HG02759 (cell line): ENCODE measurements at regions not wholly inside any gene's neighbourhood (a gene's known extent, or its start where the extent isn't known, plus 50 kb on each side); places are given as distances from the start of the nearest gene placed in this dataset.

Experiments used
- ATAC-seq: cut with Tn5 transposase; IDR thresholded peaks from one replicate; pipeline ENCODE4 v1.9.1; 2021; ENCODE audit warnings: mild to moderate bottlenecking, moderate library complexity; ENCODE audit not compliant: unreplicated experiment

DNA sequence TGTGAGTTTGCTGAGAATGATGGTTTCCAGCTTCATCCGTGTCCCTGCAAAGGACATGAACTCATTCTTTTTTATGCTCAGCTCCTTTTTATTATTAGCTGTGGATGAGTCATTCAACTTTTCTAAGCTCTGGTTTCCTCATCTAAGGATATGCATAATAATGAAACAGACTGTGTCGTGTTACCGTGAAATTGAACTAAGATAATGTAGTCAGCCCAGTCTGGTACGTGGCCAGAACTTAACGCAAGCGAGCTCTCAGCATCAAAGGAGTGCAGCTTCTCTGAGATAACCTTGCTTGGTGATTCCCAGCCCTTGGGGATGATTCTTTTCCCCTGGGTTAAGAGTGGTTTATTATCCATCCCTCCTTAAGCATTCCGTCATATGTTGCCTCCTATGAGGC, 454.3 kb upstream of the EEF2KMT start:
- no peak for ATAC-seq

DNA sequence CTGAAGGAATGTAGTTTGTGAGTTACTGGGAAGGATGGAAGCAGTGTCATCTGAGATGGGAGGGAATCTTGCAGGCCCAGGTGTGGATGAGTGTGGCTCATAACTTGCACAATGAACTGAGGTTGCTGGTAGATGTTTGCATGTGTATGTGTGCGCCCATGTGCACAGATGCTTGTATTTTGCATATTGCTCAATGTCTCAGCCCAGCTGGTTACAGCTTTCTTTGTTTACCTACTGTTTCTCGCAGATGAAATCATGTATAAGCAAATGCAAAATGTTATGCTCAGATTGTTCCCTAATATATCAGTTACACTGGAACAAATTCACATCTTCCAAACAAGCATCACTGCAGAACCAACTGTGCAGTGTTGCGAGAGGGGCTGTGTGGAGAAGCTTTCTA, 452.2 kb upstream of the EEF2KMT start:
- ATAC-seq, result no peak

DNA sequence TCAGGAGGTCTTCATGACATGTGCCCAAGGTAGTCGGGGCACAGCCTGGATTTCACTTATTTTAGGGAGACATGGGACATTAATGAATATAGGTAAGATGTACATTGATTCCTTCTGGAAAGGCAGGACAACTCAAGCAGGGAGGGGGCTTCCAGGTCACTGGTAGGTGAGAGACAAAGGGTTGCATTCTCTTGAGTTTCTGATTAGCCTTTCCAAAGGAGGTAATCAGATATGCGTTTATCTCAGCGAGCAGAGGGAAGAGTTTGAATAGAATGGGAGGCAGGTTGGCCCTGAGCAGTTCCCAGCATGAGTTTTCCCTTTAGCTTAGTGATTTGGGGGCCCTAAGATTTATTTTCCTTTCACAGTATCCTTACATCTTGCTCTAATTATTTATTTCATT, 443.8 kb upstream of the EEF2KMT start:
- no peak for ATAC-seq

DNA sequence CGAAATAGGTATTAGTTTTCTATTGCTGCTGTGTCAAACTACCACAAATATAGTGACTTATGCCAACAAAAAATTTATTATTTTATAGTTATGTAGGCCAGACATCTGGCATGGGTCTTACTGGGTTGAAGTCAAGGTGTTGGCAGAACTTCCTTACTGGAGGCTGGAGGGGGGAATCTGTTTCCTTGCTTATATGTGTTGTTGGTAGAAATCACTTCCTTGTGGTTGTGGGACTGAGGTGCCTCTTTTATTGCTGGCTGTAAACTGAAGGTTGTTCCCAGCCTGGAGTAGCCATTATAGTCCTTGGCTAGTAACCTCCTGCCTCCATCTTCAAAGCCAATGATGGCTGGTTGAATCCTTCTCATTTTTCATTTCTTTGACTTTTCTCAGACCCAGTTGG, 439.8 kb upstream of the EEF2KMT start:
- ATAC-seq, result no peak

DNA sequence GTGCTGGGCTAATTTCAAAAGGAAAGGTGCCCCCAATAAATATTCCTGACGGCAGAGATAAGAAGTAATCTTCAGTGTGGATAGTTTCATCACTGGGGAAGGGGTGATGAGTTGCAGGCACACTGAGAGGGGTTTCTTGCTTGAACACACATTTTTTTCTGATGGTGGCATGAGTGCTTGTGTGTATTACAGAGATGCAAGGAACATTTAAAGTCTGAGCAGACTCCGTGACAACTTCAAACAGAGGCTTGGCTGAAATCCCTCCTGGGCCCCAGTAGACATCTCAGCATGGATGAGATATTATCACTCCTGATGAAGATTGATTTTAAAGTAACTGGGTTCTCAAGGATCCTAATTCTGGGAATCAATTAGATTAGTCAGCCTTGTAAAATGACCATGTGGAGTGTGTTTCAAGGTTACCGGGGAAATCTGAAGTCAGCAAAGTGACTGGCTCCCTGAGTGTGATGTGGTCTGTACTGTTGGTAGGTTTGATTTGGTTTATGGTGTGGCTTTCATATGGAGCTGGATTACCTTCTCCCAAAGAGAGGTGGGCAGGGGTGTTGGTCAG, 435.8 kb upstream of the EEF2KMT start:
- no peak for ATAC-seq

DNA sequence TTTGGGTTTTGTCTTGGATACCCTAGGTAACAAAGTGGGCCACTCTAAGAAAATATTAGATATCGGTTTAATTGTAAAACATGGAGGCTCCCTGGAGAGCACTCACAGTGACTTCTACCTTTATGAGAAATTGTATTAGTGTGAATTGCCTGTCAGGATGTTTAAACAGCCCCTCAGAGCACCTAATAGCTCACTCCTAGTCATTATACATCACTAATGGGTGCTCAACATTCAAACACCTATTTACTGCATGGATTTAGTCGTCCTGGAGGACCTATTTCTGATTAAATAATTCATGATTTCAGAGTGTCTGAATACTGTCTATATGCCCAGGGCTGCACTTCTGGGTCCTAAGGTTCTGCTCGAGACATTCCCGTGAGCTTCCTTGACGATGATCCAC, 430.2 kb upstream of the EEF2KMT start:
- ATAC-seq, result no peak

DNA sequence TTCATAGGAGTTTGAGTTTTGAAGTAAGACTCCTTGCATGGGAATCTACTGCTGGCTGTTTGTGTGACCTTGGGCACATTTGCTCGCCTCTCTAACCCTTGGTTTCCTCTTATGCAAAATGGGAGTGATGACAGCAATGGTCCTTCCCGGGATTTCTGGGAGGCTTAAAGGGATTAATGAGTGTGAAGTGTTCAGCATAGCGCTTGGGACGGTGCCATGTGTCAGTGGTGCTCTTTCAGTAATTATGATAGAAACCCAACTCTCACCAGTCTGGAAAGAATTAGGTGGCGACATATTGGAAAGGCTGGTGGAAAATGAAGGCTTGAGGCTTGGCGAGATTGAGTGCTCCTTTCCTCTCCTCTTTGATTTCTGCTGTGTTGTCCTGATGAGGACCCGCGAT, 429.2 kb upstream of the EEF2KMT start:
- no peak for ATAC-seq

DNA sequence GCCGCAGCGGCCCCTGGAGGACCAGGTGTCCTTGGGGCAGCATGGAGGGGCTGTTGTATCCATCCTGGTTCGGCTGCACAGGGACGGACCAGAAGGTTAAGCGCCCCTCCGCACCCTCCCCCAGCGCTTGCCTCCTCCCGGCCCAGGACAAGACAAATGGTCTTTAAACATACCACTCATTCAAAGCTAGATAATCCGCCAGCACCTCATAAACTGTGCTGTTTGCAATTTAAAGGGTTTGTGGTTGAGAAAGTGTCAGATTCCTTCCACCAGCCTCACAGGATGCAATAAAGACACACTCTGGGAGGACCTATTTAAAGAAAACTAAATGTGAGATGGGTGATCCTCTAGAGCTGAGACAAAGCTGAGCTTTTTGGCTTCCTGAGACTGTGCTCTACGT, 426.2 kb upstream of the EEF2KMT start:
- ATAC-seq, result no peak

DNA sequence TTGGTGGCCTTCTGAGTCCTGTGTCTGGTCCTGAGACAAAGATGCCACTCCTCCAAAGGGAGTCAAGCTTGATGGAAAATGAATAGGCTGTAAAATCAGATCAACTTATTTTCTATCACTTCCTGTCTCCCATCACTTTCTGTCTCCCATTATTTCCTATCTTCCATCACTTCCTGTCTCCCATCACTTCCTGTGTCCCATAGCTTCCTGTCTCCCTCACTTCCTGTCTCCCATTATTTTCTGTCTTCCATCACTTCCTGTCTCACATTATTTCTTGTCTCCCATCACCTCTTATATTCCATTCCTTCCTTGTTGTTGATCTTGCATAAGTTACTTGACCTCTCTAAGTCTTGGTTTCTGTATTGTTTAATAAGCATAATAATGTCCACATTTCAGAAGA, 418.5 kb upstream of the EEF2KMT start:
- ATAC-seq, result no peak

DNA sequence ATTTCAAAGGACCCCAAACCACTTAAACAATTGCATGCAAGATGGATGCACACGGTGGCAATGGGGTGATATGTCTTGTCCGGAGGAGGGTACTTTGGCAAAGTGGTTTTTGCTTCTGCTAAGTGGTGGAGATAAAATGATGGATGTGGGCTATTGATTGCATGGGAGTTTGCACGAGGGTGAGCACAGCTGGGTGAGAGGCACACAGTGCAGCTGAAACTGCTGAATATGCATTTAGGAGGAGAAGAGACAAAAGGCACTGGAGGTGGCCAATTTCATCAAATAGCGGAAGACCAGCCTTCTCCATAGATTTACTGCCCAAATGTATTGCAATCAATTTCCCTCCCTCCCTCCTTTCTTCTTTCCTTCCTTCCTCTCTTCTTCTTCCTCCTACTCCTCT, 414.4 kb upstream of the EEF2KMT start:
- ATAC-seq, result no peak

DNA sequence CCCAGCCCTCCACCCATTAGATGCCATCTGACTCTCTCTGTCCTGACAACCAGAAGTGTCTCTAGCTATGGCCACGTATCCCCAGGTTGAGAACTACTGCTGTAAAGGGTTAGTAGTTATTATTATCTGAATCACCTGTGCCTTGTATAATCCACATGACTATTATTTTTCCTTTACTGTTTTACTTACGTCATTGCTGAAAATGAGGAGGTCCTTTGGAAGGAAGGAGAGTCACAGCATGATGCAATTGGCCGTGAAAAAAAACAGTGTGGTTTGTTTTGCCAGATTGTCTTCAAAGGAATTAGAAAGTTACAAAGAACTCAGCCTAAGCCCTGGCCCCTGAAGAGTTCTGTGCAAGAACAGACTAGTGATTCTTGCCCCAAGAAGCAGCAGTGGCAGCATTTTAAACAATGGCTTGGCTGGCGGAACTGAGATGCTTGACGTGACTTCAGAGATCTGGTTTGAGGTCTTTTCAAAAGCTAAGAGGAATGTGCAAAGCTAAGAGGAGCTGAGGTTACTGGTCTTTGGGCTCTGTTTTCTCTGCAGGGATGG, 413.3 kb upstream of the EEF2KMT start:
- no peak for ATAC-seq

DNA sequence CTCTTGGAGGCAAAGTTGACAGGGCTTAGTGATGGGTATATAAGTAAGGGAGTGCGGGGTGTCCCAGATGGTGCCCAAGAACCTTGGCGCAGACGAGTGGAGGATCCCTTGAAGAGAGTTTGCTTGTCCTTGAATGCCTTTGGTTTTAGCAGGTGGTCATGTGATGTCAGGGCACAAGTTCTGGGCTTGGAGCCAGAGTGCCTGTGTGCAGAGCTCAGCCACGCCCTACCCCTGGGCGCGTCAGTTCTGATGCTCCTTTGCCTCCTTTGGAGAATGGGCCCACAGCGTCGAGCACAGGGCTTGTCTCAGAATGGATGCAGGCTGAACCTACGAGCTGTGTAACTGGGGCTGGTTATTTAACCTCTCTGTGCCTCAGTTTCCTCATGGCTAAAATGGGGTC, 412.2 kb upstream of the EEF2KMT start:
- ATAC-seq, result no peak

DNA sequence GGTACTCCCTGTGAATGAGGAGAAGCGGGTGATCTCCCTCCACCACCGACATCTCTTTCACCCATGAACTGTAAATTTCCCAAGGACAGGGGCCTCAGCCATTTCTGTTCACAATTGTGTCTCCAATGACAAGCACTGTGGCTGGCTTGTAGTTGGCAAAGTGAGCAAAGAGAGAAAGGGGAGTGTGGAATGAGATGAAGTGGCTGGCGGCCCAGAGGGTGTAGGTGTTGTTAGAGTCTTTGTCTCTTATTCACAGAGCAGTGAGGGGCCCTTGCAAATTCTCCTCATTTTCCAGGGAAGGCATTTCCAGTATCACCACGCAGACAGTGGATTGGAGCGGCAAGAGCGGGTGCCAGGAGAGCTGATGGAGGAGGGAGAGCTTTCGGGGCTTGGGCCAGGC, 411.7 kb upstream of the EEF2KMT start:
- no peak for ATAC-seq

DNA sequence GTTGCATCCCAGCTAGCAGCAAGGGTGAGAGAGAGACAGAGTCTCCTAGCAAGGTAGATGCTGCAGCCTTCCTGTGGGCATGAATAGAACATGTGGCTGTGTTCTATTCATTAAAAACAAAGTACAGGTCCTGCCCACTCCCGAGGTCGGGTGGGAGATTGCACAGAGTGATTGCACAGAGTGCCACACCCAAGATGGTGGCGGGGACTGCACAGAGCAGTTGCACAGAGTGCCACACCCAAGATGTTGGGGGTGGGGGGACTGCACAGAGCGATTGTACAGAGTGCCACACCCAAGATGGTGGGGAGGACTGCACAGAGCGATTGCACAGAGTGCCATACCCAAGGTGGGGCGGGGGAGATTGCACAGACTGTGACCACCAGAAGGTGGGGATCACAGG, 410.8 kb upstream of the EEF2KMT start:
- ATAC-seq, result no peak

DNA sequence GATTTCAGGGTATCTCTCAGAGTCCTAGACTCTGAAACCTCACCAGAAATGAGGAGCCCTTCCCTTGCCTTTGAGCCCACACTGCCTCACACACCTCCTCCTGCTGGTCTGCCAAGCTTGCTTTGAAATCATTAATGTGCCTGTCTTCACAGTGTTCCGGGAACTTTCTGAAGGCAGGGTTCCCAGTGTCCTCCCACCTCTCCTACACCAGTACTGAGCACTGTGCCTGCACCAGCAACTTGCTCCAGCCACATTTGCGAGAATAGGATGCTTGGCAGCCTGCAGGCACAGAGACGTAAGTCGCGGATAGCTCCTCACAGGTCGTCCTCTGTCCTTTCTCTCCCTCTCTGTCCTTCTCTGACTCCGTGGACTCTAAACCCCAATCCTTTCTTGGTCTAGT, 408.4 kb upstream of the EEF2KMT start:
- ATAC-seq, result no peak

DNA sequence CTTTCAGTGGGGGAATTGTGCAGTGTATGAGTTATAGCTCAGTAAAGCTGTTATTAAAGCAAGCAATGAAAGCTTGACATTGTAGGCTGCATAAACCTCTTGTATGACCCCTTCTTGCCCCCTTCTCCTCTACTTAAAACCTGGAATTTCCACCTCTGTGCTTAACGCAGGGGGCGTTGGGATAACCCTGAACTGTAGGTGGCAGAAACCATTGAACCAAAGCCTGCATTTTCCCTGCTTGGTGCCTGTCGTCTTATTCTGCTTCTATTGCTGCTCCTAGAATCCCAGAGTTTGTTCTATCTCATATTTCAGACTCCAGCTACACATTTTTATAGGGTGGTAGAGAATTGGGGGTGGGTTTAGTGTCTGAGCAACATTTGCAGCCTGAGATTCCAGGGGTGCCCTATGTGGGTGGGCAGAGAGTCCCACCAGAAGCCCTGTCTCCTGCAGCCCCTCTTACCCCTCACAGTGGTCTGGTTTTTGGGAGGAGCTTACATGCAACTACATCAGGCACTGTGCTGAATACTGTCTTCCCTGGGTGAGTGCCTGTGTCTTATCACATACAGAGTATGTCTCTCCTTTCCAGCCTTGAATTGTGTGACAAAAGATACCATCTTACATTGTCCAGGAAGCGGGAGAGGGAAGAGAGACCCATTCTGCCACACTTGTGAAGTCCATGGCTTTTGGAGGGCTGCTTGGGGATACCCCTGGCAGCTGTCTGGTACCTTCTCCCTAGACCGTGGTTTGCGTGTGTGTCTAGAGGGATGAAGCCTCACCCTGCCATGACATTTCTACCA, 407.7 kb upstream of the EEF2KMT start:
- no peak for ATAC-seq

DNA sequence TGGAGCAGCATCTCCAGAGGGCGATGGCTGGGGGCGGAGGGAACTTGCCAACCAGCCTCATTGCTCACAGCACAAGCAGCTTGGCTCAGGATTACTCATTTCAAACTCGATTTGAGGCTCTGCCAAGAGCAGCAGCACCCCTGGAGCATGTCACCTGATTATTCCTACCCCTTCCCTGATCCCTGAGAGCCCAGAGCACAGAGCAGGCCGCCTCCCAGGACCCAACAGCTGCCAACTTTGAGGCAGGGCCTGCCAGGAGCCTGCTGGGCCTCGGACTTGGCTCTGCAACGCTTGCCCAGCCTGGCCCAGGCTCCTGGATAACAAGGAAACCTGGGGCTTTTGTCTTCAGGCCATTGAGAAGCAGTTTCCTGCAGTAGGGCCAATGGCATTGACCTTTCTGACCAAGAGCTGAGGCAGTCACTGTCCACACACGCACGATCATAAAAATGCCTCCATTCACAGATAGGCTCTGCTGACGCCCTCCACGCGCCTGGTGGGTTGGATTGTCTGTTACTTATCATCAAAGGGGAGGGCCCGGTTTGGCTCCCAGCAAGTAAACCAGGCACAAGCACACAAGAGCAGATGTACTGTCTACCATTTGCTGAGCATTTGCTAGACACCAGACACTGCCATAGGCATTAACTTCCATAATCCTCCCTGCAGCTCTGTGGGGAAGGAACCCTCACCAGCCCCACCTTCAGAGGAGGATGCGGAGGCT, 406.6 kb upstream of the EEF2KMT start:
- ATAC-seq, result no peak

DNA sequence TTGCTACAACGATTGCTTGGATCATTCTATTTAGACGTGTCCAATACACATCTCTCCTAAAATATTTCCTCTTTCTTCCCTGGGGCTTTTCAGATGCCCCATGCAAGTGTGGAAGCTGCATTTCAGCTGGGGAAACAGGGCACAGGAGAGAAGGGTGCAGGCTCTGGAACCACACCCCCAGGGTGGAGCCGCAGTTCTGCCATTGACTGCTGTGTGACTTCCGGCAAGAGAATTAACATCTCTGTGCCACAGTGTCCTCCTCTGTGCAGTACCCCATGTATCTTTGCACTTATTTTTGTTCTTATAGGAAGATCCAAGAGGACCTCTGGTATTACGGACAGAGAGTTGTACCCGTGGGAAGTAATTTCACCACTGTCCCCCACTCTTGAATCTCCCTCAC, 405.3 kb upstream of the EEF2KMT start:
- ATAC-seq, result no peak

DNA sequence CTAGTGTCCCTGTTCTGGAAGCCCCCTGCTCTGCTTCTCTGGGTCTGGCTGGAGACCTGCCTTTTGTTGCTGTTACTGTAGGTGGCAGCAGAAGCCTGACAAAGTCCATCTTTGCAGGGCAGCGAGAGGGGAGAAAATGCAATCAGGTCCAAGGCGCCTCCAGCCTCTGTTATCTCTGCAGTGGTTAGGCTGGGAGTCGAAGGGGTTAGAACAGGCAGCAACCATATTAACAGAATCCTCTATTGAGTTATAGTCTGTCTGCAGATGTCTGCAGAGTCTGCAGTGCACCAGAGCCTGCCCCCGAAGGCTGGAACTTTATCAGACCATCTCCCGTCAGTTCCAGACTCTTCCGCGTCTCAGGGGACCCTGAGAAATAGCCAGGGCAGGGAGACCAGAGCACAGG, 404.9 kb upstream of the EEF2KMT start:
- no peak for ATAC-seq

DNA sequence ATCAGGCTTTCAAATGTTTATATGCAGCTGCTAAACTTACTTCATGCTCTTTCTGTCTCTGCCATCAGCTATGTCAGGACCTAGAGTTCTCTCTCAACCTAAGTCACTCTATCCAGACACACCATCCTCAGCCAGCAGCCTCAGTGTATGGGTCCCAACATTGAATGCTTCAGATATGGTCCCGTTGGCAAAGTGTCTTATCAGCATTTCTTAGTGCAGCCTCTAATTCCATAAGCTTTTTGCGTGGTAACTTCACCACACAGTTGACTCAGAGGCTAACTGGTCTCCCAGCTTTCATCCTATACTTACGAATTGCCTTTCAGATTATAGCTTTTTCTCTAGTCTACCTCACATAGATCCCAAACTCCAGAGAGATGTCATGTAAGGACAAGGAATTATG, 402.9 kb upstream of the EEF2KMT start:
- no peak for ATAC-seq

DNA sequence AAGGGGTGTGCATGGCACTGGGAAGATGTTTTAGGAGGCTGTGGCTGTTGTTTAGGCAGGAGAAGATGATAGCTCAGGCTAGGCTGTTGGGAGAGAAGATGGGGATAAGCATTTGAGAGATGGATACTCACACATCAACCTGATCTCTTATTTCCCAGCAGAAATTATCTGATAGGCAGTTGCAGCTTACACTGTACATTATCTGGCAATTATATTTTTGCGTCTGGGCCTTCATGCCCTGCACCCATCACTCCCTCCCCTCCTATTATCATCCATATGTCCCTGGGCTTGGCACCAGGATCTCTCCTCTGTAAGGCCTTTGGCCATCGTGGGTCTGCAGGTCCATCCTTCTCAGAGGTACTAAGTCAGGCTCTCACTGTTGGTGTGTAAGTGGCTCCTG, 401.0 kb upstream of the EEF2KMT start:
- no peak for ATAC-seq

DNA sequence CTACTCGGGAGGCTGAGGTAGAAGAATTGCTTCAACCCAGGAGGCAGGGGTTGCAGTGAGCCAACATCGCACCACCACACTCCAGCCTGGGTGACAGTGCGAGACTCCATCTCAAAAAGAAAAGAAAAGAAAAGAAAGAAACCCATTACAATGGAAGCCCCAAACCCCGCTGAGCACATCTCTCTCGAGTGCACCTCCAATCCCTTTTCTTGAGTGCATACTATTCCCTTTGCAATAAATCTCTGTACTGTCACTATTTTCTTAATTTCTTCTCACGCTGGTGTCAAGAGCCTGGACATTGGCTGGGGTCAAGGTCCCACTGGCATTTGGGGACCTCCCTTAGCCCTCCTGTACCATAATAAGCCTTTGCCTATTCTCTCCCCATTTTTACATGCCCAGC, 398.4 kb upstream of the EEF2KMT start:
- ATAC-seq, result no peak
